T-helper 1 cell (primary cell): ENCODE measurements at regions not wholly inside any gene's neighbourhood (a gene's known extent, or its start where the extent isn't known, plus 50 kb on each side); places are given as distances from the start of the nearest gene placed in this dataset.

Source experiments
- DNase-seq, 5 donors: peaks; one replicate each; pipeline ENCODE4 v3.0.0-alpha.2; 2012 to 2020

- no peak for DNase-seq
Measured at GRCh38 chr4:26020881-26021280, 106.9 kb downstream of the SMIM20 start.

GRCh38 chr4:26021417-26022345 is 107.7 kb downstream of the SMIM20 start:
- no peak for DNase-seq

DNA sequence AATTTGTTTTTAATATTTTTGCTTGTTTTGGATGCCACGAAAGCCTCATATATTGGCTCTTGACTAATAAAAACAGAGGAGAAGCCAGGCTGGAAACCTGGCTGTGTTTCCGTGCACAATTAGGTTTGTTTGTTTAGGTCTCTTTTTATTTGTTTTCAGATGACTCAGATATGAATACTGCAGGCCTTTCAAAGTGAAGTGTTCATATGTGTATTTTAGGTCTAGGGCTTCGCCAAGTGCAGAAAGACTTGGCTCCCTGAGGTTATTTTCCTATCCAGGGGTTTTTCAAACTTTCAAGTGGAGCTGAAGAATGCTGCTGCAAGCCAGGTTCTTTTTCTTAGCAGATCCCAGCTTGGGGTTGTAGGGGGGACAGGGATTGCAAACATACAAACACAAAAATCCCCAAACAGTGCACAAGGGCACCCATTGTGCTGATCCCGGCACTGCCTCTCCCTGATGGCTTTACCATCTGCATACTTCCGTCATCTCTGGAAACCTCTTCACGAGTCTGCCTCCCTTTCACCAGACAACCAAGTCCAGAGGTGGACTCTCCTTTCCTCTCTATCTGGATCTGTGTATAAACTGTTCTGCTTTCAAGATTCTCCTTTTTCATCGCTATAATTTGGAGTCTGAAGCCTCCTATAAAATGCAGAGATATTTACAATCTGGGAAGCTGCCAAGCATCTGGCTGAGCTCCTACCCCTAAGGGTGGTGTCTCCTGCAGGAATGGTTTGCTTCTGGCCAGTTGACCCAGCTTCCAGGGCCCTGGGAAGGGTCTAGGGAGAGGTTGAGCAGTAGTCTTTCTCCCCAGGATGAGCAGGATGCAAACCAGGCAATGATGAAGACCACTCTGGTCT is 108.6 kb downstream of the SMIM20 start:
- no peak for DNase-seq

DNA sequence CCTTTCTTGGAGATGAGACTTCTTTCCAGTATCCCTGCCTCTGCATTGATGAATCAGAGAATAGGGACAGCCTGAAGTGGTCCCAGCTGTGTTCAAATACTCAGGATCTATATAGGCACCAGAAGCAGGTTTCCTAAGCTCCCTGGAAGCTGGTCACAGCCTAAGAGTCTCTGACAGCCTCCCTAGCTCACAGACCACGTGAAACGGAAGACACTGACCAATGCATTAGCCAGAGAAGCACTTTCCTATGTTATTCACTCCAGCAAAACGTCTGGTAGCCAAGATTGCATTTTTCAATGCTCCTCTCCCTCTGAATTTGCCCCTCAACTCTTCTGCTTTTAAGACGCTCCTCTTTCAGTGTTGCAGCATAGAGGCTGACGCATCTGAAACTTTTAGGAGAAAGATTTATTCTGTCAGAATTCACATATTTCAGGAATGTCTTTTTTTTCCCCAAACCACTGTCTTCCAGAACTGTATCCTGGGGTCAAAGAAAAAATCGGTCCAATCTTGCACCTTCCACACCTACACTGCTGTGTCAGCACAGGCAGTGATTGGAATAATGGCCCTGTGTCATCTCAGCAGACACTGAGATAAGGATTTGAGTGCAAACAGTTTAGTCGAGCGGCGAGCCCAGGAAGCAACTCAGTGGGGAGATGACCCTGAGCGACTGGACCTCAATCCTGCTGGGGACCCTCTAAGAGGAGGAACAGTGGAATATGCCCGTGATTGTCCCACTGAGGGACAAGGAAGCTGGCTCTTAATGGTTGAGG is 109.4 kb downstream of the SMIM20 start:
- no peak for DNase-seq

DNA sequence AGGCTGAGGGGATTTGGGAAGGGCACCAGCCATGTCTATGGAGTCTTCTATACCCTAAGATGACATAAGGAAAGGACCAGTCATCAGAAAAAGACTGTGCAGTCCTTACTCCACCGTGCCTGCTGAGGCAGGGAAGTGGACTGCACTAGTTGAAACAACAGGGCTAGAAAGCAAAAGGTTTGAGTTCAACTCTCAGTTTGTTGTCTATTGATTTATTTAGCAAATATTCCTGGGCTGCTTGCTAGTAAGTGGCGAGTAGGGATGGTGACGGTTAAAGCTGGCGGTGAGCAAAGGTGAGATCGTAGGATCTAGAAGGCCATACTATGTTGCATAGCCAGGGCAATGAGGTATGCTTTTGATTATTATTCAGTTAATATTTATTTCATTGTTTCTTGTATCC is 110.1 kb downstream of the SMIM20 start:
- no peak for DNase-seq

DNA sequence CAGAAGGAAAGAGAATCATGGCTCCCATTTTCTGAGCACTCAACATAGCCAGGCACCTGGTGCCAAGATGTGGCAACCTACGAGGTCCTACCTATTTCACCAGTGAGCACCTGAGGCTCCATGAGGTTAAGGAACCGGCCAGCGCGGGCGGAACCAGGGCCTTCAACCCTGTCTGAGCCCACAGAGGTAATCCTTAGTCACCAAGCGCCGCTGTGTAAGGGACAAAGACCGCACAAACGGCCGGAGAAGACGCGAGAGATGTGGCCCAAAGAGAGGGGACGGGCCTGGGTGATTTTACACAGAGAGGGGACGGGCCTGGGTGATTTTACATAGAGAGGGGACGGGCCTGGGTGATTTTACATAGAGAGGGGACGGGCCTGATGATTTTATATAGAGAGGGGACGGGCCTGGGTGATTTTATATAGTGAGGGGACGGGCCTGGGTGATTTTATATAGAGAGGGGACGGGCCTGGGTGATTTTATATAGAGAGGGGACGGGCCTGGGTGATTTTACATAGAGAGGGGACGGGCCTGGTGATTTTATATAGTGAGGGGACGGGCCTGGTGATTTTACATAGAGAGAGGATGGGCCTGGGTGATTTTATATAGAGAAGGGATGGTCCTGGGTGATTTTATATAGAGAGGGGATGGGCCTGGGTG is 114.2 kb downstream of the SMIM20 start:
- no peak for DNase-seq

DNA sequence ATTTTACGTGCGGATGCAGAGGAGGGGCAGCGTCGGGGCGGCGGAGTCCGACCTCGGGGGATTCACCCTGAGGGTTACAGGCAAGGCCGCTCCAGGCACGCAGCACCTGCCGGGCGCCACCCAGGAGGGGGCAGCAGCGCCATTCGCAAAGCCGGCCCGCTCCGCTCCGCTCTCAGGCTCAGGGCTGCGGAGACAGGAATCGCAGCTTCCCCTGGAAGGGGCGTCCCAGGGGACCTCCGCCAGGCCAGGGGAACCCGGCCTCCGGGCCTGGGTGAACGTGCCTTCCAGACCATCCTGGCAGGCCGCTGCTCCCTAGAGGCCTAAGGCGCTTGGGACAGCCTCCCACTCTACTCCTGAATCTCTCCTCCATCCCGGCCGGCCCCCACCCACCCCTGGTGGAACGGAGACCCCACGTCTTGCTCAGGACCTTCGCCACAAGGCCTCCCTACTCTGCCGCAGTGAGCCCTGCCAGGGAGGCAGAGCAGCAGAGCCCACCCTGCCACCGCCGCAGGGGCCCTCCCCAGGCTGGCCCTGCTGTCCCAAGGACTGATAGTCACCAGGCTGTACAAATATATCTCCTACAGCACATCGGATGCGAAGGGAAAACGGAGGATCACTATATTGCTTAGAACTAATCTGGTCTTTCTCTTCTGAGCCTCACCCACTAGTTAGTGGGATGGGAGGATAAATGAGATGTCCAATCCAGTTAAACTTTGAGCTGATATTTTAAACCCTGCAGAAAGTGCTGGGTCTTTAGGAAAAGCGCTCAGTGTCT is 115.0 kb downstream of the SMIM20 start:
- peak; percentile 24 to 59 (median 43) for DNase-seq

DNA sequence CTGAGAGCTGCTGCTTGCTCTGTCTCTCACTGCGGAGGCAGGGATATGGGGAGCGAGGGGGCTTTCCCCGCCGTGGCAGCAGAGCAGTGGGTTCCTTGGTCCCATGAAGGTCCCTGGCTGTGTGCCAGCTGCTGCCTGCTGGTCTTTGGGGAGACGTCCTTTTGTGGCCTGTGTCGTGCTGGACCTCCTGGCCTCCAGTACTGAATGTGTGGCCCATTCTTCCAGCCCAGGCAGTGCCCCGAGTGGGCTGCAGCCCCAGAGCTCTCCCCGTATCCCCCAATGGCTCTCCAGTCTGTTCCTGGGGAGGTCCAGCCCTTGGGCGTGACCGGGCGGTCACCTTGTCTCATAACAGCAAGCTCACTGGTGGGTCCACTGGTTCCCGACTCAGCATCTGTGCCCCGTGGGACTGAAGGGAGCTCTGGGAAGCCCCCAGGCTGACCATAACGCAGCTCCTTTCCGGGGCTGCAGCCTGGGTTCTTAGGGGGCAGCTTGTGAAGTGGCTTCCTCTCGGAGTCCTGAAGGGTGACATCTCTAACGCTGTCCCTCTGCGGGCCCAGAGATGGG is 115.6 kb downstream of the SMIM20 start:
- DNase-seq: no peak

DNA sequence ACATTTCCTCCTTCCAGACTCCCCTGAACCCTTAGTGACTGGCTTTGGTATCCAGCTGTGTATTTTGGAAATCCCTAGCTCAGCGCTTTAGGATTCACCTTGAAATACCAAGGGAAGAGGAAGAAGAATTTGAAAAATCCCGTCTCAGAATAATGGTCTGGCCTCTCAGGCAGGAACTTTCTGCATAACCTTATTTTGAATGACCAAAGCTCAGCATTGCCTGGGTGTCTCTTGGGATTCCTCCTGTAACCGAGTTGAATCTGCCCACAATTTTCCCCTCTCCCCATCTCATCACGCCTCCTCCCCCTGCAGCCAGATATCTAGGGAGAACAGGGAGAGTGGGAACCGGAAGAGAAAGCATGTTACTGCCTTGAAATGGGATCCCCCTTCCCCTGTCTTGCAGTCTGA is 116.2 kb downstream of the SMIM20 start:
- no peak for DNase-seq

- no peak for DNase-seq
Measured at GRCh38 chr4:26030780-26031179, 116.8 kb downstream of the SMIM20 start.

- no peak for DNase-seq
Measured at GRCh38 chr4:26031704-26032103, 117.7 kb downstream of the SMIM20 start.

- no peak for DNase-seq
Measured at GRCh38 chr4:26032142-26032541, 118.1 kb downstream of the SMIM20 start.

DNA sequence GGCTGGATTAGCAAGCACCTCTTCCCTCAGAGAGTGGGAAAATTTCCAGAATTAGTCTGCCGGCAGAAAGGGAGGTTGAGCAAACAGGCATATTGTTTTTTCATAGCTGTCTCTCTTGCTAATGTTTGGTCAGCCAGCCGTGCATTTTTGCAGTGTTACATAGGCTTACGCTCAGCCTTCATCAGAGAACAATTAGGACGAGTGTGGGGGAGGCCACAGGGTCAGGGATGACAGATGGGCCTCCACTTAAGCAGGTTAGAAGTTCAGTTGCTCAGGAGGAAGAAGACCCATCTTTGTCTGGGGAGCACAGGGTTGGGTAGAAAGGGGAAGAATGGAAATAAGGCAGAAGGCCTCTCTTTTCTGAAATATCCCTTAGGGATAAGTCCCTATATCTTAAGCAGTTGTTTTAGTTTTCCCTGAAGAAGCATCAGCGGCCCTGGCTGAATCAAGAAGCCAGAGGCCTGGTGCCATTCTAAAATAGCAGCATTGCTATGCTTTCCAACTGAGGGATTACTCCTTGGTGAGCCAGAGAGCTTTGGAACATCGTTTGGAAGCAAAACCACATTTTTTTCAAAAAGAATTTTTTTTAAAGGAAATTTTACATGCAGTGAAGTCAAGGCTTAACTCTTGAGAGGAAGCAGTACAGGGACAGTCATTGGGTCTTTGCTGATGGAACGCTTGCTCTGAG is 118.8 kb downstream of the SMIM20 start:
- DNase-seq: no peak

DNA sequence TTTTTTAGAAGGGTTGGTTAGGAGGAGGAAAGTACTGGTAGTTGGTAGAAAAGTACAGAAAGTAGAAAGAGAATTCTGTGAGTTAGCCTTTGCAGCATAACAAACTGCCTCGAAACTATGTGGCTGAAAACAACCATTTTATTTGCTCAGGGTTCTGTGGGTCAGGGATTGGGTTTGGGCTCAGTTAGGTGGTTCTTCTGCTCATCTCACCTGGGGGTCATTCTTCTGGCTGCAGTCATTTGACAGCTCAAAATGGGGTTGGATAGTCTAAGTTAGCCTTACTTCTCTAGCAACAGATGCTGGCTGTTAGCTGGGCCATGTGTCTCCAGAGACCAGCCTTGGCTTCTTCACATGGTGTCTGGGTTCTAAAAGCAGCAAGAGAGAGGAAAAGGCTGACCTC is 119.4 kb downstream of the SMIM20 start:
- DNase-seq: no peak

DNA sequence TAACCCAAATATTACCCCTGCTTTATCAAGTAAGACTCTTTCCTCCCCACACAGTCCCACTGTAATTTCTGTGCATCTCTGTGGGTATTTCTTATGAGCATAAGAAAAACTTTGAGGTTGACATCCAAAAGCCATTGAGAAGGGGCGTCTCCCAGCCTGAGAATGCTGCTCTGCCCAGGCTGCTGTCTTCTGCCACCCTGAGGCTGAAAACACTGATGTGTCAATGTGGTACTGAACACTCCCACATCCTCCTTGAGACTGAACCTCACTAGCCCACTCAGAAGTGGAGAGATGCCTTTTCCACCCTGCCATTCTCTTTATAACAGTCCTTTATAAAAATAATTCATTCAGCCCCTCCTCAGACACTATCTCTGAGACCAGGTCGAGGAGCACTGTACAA is 120.8 kb downstream of the SMIM20 start:
- peak in 1 of 5 donors; percentile 44 for DNase-seq

GRCh38 chr4:26035921-26036320 is 121.9 kb downstream of the SMIM20 start:
- DNase-seq: no peak

DNA sequence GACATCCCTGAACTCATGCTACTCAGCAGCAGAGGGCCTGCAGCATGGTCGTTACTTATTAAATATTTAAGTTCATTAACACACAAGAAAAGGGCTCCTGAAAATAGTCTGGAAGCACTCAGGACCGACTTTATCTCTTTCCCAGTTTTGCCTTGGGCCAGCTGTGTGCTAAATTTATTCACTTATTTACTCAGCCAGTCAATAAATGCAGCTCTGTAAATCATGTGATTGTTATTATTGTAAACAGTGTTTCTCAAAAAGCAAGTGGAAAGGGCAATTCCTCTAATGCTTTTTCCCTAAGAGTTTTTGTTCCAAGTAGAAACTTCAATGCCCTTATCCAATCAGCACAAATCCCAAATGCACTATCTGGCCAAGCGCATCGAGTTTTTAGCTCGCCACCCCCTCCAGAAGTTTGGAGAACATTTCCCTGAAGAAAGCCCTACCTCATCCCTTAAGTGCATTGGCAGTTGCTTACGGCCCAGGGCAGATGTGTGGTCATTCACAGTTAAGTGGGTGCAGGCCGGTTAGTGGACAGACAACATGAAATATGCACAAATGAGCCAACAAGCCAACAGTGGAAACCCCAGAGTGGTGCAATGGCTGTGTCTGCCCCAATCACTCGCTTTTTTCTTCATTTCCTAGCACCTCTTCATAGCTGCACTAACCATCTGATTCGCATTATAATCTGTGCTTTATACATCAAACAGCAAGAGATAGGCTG is 125.8 kb downstream of the SMIM20 start:
- no peak for DNase-seq

GRCh38 chr4:26044524-26044923 is 130.5 kb downstream of the SMIM20 start:
- no peak for DNase-seq

GRCh38 chr4:26044983-26045382 is 131.0 kb downstream of the SMIM20 start:
- DNase-seq: no peak

DNA sequence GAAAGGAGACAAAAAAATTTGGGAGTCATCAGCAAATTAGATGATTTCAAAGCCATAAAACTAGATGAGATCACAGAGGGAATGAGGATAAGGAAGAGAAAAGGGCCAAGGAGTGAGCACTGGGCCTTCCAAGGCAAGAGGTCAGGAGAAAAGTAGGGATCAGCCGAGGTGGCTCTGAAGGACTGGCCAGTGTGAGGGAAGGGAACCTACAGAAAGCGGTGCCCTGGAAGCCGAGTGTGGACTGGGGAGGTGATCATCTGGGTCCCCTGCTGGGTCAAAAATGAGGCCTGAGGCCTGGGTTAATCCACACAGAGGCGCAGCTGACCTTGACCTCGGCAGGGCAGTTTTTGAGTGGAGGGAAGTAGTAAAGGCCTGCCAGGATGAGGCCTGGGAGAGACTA is 133.8 kb downstream of the SMIM20 start:
- DNase-seq: no peak
